ENCODE measurements at regions not wholly inside any gene's neighbourhood (a gene's known extent, or its start where the extent isn't known, plus 50 kb on each side); places are given as distances from the start of the nearest gene placed in this dataset.
"Not testable (repeated sequence)": the region's sequence is repeated elsewhere in the genome, so short reads cannot be mapped to it uniquely, and the experiment has no call there.

GRCh38 chr7:125423458-125424155 lies 494.0 kb upstream of the POT1 start:
- no peak for TF ChIP-seq EZH2 (IDR thresholded peaks at IDR 0.05; ENCODE audit: borderline replicate concordance, low read length)
- no peak for TF ChIP-seq CTCF (IDR thresholded peaks at IDR 0.05; ENCODE audit: low read length)
- H3K9me2 ChIP-seq (ENCODE audit: low read depth, low read length) = no peaks in the 10 kb centered on the region
- H3K4me2 ChIP-seq (ENCODE audit: low read length) = no peak overlapping the region

GRCh38 chr7:125421407-125421806 lies 491.8 kb upstream of the POT1 start:
- not testable (repeated sequence) for H3K9me3 ChIP-seq (ENCODE audit: low read length); H3K27me3 ChIP-seq (ENCODE audit: insufficient read depth, low read length); H2AFZ ChIP-seq (ENCODE audit: low read length); H3F3A ChIP-seq (ENCODE audit: insufficient read depth, low read length); H3K4me2 ChIP-seq (ENCODE audit: low read length); H3K4me3 ChIP-seq (ENCODE audit: low read depth, low read length, poor library complexity, severe bottlenecking); H3K36me3 ChIP-seq (ENCODE audit: insufficient read depth, low read length); H3K9ac ChIP-seq (ENCODE audit: low read length); H3K79me2 ChIP-seq (ENCODE audit: insufficient read depth, low read length); H3K9me2 ChIP-seq (ENCODE audit: low read depth, low read length); H3K4me1 ChIP-seq (ENCODE audit: insufficient read depth, low read length, severe bottlenecking); H4K20me1 ChIP-seq (ENCODE audit: insufficient read depth, low read length); H3K27ac ChIP-seq (ENCODE audit: low read depth, low read length, poor library complexity, severe bottlenecking)

More at GRCh38 chr7:125423458-125424155, 494.0 kb upstream of the POT1 start:
- Histone ChIP-seq H3F3A (ENCODE audit: insufficient read depth, low read length) (no peaks in the 10 kb centered on the region), H2AFZ (ENCODE audit: low read length) (no peak overlapping the region), H3K36me3 (ENCODE audit: insufficient read depth, low read length) (no peaks in the 10 kb centered on the region), H3K4me1 (ENCODE audit: insufficient read depth, low read length, severe bottlenecking) (no peaks in the 10 kb centered on the region), H3K79me2 (ENCODE audit: insufficient read depth, low read length) (no peaks in the 10 kb centered on the region), H3K9ac (ENCODE audit: low read length) (no peak overlapping the region), H3K4me3 (ENCODE audit: low read depth, low read length, poor library complexity, severe bottlenecking) (no peak overlapping the region), H3K9me3 (ENCODE audit: low read length) (no peaks in the 10 kb centered on the region), H4K20me1 (ENCODE audit: insufficient read depth, low read length) (no peaks in the 10 kb centered on the region), H3K27ac (ENCODE audit: low read depth, low read length, poor library complexity, severe bottlenecking) (no peak overlapping the region), H3K27me3 (ENCODE audit: insufficient read depth, low read length) (no peaks in the 10 kb centered on the region)

GRCh38 chr7:125412890-125413665 lies 483.5 kb upstream of the POT1 start:
- no peaks in the 10 kb centered on the region for H3K4me1 ChIP-seq (ENCODE audit: insufficient read depth, low read length, severe bottlenecking)
- H3K9ac ChIP-seq (ENCODE audit: low read length) = no peak overlapping the region
- no peaks in the 10 kb centered on the region for H3K36me3 ChIP-seq (ENCODE audit: insufficient read depth, low read length)
- no peak overlapping the region for H3K4me2 ChIP-seq (ENCODE audit: low read length)
- no peaks in the 10 kb centered on the region for H3K27me3 ChIP-seq (ENCODE audit: insufficient read depth, low read length)
- no peaks in the 10 kb centered on the region for H4K20me1 ChIP-seq (ENCODE audit: insufficient read depth, low read length)
- no peak overlapping the region for H3K27ac ChIP-seq (ENCODE audit: low read depth, low read length, poor library complexity, severe bottlenecking)
- no peak overlapping the region for H2AFZ ChIP-seq (ENCODE audit: low read length)
- no peaks in the 10 kb centered on the region for H3K9me3 ChIP-seq (ENCODE audit: low read length)
- no peaks in the 10 kb centered on the region for H3F3A ChIP-seq (ENCODE audit: insufficient read depth, low read length)
- no peak overlapping the region for H3K4me3 ChIP-seq (ENCODE audit: low read depth, low read length, poor library complexity, severe bottlenecking)
- H3K79me2 ChIP-seq (ENCODE audit: insufficient read depth, low read length) = no peaks in the 10 kb centered on the region
- no peaks in the 10 kb centered on the region for H3K9me2 ChIP-seq (ENCODE audit: low read depth, low read length)
- TF ChIP-seq EZH2 (IDR thresholded peaks at IDR 0.05; ENCODE audit: borderline replicate concordance, low read length) (no peak), CTCF (IDR thresholded peaks at IDR 0.05; ENCODE audit: low read length) (no peak)

All from OCI-LY1 (cell line).